GM18867 (cell line): ENCODE measurements at regions not wholly inside any gene's neighbourhood (a gene's known extent, or its start where the extent isn't known, plus 50 kb on each side); places are given as distances from the start of the nearest gene placed in this dataset.
"Not testable (repeated sequence)": the region's sequence is repeated elsewhere in the genome, so short reads cannot be mapped to it uniquely, and the experiment has no call there.

ENCODE experiments used
- ATAC-seq: cut with Tn5 transposase; IDR thresholded peaks from one replicate; pipeline ENCODE4 v1.9.1; 2021; ENCODE audit warnings: mild to moderate bottlenecking, moderate library complexity; ENCODE audit not compliant: unreplicated experiment

- no peak for ATAC-seq
Measured at GRCh38 chr9:80692751-80693150, 996.6 kb downstream of the TLE1 start.

GRCh38 chr9:80691229-80691628 is 998.1 kb downstream of the TLE1 start:
- ATAC-seq: no peak

- ATAC-seq: no peak
Measured at GRCh38 chr9:80690349-80690939, 998.9 kb downstream of the TLE1 start.

- ATAC-seq: no peak
Measured at GRCh38 chr9:80679916-80680315, 1009.4 kb downstream of the TLE1 start.

GRCh38 chr9:80678906-80679305 is 1010.4 kb downstream of the TLE1 start:
- no peak for ATAC-seq

GRCh38 chr9:80673496-80673895 is 1015.9 kb downstream of the TLE1 start:
- no peak for ATAC-seq

GRCh38 chr9:80665479-80665878 is 1023.9 kb downstream of the TLE1 start:
- ATAC-seq: no peak

- ATAC-seq: no peak
Measured at GRCh38 chr9:80664327-80665210, 1024.8 kb downstream of the TLE1 start.

- not testable (repeated sequence) for ATAC-seq
Measured at GRCh38 chr9:80659751-80660150, 1029.6 kb downstream of the TLE1 start.

GRCh38 chr9:80651044-80651443 is 1038.3 kb downstream of the TLE1 start:
- no peak for ATAC-seq

GRCh38 chr9:80649496-80649895 is 1039.9 kb downstream of the TLE1 start:
- no peak for ATAC-seq

GRCh38 chr9:80649001-80649420 is 1040.3 kb downstream of the TLE1 start:
- no peak for ATAC-seq

- ATAC-seq: no peak
Measured at GRCh38 chr9:80648336-80648735, 1041.0 kb downstream of the TLE1 start.

- ATAC-seq: no peak
Measured at GRCh38 chr9:80646211-80646610, 1043.1 kb downstream of the TLE1 start.

GRCh38 chr9:80644044-80644443 is 1045.3 kb downstream of the TLE1 start:
- no peak for ATAC-seq

- ATAC-seq: no peak
Measured at GRCh38 chr9:80635065-80635464, 1054.3 kb downstream of the TLE1 start.

GRCh38 chr9:80632041-80632440 is 1057.3 kb downstream of the TLE1 start:
- ATAC-seq: no peak

GRCh38 chr9:80622508-80622907 is 1050.7 kb downstream of the TLE4 start:
- no peak for ATAC-seq

GRCh38 chr9:80619356-80619755 is 1047.6 kb downstream of the TLE4 start:
- ATAC-seq: no peak

GRCh38 chr9:80615964-80616363 is 1044.2 kb downstream of the TLE4 start:
- ATAC-seq: no peak

- ATAC-seq: no peak
Measured at GRCh38 chr9:80605793-80606192, 1034.0 kb downstream of the TLE4 start.

- no peak for ATAC-seq
Measured at GRCh38 chr9:80605129-80605528, 1033.4 kb downstream of the TLE4 start.
